ENCODE measurements at regions not wholly inside any gene's neighbourhood (a gene's known extent, or its start where the extent isn't known, plus 50 kb on each side); places are given as distances from the start of the nearest gene placed in this dataset.
A peak's percentile ranks its signal among the peaks of the same experiment; 100 is the strongest.

- no peak overlapping the region for H3K4me3 ChIP-seq
- no peak overlapping the region for H3K27ac ChIP-seq
- no peaks in the 10 kb centered on the region for H3K36me3 ChIP-seq
- intact Hi-C loops (cut with DNase I; ENCODE audit: low total_unique reads): no loop called here
- H3K27me3 ChIP-seq: no peaks in the 10 kb centered on the region
- 23 to 82% (median 50%) methylated on average over 1 of the region's 1 CpG for WGBS, 5 donors
- no peak for TF ChIP-seq POLR2AphosphoS5 (IDR thresholded peaks at IDR 0.05)
- TF ChIP-seq EP300 (IDR thresholded peaks at IDR 0.05): no peak
- TF ChIP-seq CTCF (IDR thresholded peaks at IDR 0.05): no peak
- no peak for TF ChIP-seq POLR2A (IDR thresholded peaks at IDR 0.05)
- DNase-seq: no peak
- no peaks in the 10 kb centered on the region for H3K4me1 ChIP-seq
- no peaks in the 10 kb centered on the region for H3K9me3 ChIP-seq
Observed at GRCh38 chr2:187264612-187265011, 183.4 kb downstream of the CALCRL start.

GRCh38 chr2:187263675-187264560, 184.1 kb downstream of the CALCRL start:
- Histone ChIP-seq H3K36me3 (no peaks in the 10 kb centered on the region), H3K9me3 (no peaks in the 10 kb centered on the region), H3K27ac (no peak overlapping the region), H3K4me3 (no peak overlapping the region), H3K27me3 (no peaks in the 10 kb centered on the region), H3K4me1 (no peaks in the 10 kb centered on the region)
- 43 to 59% (median 53%) methylated on average over 9 of the region's 9 CpGs for WGBS, 5 donors
- intact Hi-C loops (cut with DNase I; ENCODE audit: low total_unique reads): no loop called here
- TF ChIP-seq POLR2A (IDR thresholded peaks at IDR 0.05) (no peak), EP300 (IDR thresholded peaks at IDR 0.05) (no peak), POLR2AphosphoS5 (IDR thresholded peaks at IDR 0.05) (no peak), CTCF (IDR thresholded peaks at IDR 0.05) (no peak)
- peak in 1 of 2 donors; percentile 8 for DNase-seq

- no peak for TF ChIP-seq EP300 (IDR thresholded peaks at IDR 0.05)
- no peak for TF ChIP-seq POLR2A (IDR thresholded peaks at IDR 0.05)
- no peak for TF ChIP-seq POLR2AphosphoS5 (IDR thresholded peaks at IDR 0.05)
- TF ChIP-seq CTCF (IDR thresholded peaks at IDR 0.05): no peak
- H3K9me3 ChIP-seq: no peaks in the 10 kb centered on the region
- no peak overlapping the region for H3K27ac ChIP-seq
- intact Hi-C loops (cut with DNase I; ENCODE audit: low total_unique reads): no loop called here
- no peak overlapping the region for H3K4me3 ChIP-seq
- no peak for DNase-seq
- 66 to 84% (median 67%) methylated on average over 1 of the region's 1 CpG for WGBS, 5 donors
- H3K27me3 ChIP-seq: no peaks in the 10 kb centered on the region
- no peaks in the 10 kb centered on the region for H3K4me1 ChIP-seq
- H3K36me3 ChIP-seq: no peaks in the 10 kb centered on the region
Observed at GRCh38 chr2:187261705-187262104, 186.3 kb downstream of the CALCRL start.

- 89 to 95% (median 92%) methylated on average over 10 of the region's 10 CpGs for WGBS, 5 donors
- no peak for DNase-seq
- intact Hi-C loops (cut with DNase I; ENCODE audit: low total_unique reads): no loop called here
Observed at GRCh38 chr2:187252063-187252462, 196.0 kb downstream of the CALCRL start.

More at GRCh38 chr2:187252063-187252462, 196.0 kb downstream of the CALCRL start:
- no peak for TF ChIP-seq CTCF (IDR thresholded peaks at IDR 0.05)
- TF ChIP-seq EP300 (IDR thresholded peaks at IDR 0.05): no peak
- TF ChIP-seq POLR2AphosphoS5 (IDR thresholded peaks at IDR 0.05): no peak
- TF ChIP-seq POLR2A (IDR thresholded peaks at IDR 0.05): no peak
- no peak overlapping the region for H3K4me3 ChIP-seq
- no peaks in the 10 kb centered on the region for H3K9me3 ChIP-seq
- H3K27me3 ChIP-seq: no peaks in the 10 kb centered on the region
- H3K27ac ChIP-seq: no peak overlapping the region
- H3K4me1 ChIP-seq: no peaks in the 10 kb centered on the region
- no peaks in the 10 kb centered on the region for H3K36me3 ChIP-seq
